ENCODE measurements at regions not wholly inside any gene's neighbourhood (a gene's known extent, or its start where the extent isn't known, plus 50 kb on each side); places are given as distances from the start of the nearest gene placed in this dataset.

DNA sequence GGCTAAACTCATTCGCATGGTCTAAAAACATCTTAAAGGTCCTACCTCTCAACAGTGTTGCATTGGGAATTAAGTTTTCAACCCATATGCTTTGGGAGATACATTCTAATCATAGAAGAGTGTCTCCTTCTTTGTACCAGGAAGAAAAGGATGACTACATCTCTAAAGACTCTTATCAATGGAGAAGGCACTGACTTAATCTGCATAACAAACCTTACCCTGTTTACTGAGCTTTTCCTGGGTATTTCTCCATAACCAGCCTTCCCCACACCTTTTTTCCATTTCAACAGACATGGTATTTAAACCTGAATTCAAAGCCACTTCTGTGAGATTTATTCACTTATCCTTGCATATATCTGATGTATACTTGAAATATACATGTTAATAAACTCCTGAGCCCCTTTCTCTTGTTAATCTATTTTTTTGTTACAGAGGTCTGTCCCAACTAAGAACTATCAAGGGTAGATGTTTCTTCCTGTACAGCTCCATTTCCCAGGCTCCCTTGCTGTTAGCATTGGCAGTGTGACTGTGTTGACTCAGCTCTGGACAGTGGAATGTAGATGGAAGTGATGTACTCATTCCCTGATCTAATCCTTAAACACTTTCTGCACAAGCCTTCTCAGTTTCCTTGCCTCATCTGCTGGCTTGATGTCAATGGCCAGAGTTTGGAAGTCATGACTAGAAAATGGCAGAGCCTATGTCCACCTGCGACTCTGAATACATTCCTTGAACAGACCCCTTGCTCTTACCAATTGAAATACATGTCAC lies 148.9 kb upstream of the CPEB2 start:
- no peak overlapping the region for H3K4me3 ChIP-seq
- H3K27ac ChIP-seq = peak overlapping the region in 1 of 21 experiments; percentile 20

DNA sequence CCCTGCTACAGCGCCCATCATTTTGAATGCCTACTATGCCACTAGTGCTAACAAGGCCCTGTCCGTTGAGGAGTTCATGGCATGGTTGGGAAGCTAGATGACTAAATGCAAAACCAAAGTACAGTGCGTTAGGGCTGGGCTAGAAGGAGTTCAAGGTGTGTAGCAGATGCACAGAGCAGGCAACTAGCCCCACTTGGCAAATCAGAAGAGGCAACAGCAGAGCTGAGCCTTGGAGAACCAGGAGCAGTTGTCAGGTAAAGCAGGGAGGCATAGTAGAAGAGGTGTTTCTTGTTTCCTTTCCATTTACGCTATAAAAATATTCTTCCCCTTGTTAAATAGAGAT lies 146.6 kb upstream of the CPEB2 start:
- H3K27ac ChIP-seq = peak overlapping the region in 17 of 21 experiments; percentile 19 to 86 (median 66)
- no peak overlapping the region for H3K4me3 ChIP-seq

DNA sequence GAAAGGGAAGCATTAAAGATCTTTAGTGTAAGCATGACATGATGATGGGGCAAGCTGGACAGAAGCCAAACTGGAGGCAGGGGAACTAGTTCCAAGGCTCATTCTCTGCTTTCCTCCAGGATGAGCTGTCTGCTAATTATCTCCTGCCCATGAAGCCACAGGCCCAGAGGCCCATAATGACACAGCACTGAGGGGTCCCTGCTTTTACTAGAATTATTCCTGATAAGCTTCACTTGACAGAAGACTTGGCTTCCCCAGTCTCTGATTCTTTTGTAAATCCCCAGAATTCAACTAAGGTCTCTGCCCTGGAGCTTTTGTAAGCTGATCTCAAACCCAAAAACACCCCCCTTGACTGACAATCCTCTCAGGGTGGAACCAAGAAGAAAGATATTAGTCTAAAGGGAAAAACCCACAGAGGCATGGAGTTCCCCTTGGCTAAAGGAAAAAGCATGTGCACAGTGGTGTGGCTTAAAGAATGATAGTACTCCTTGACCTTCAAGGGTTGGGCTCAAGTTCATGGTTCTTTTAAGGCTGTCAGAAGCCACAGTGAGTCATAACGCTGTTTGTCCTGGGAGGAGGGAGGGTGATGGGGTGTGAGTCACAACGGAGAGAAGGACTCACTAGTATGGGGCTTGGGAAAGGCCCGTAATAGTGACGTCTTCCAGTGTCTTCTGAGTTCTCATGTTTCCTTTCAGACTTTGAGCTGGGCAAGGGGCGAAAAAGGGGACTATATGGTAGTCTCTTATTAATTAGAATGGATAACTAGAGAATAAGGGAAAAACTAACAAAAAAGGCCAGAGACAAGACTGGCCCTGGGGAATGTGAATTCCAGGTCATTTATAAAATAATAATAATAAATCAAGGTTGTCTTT lies 146.0 kb upstream of the CPEB2 start:
- Histone ChIP-seq H3K27ac (peak overlapping the region in 17 of 21 experiments; percentile 19 to 86 (median 66)), H3K4me3 (no peak overlapping the region)

DNA sequence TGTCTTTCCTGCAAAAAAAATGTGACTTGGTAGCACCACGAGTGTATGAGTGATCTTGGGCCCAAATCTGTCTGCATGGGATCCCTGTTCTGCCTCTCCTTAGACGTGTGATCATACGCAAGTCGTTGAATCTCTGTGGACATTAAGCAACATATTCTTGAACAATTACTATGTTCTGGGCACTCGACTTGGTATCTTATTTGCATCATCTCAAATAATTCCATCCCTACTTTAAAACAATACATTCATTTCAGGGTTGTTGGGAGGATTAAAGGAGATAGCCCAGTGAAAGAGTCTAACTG lies 145.4 kb upstream of the CPEB2 start:
- Histone ChIP-seq H3K27ac (peak overlapping the region in 14 of 21 experiments; percentile 5 to 86 (median 62)), H3K4me3 (no peak overlapping the region)

DNA sequence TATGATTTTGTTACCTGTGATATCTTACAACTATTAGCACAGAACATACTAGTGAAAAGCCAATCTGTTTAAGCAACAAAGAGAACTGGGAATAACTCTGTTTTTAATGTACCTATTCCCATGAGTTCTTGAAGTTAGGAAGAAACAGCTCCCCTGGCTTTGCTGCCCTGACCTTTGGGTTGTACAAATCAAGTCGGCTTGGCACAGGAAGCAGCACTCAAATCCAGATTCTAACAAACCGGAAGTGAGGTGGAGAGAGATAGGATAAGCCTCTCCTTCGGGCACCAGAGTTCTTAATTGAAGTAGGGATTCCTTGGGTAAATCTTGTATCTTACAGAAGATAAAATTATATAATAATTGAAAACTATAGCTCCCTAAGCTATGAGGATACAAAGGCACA lies 144.8 kb upstream of the CPEB2 start:
- H3K4me3 ChIP-seq = no peak overlapping the region
- peak overlapping the region in 8 of 21 experiments; percentile 28 to 86 (median 74) for H3K27ac ChIP-seq

DNA sequence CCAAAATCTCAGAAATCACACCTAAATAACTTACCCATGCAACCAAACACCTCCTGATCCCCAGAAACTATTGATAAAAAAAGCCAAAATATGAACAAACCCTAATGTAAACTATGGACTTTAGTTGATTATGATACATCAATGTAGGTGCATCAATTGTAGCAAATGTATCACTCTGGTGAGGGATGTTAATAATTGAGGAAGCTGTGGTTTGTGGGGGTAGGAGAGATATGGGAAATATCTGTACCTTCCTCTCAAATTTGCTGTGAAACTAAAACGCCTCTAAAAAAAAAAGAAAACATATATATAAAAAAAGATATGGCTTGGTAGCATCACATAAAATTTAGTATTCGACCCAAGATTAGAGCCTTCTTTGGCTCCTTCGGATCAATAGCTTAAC lies 144.3 kb upstream of the CPEB2 start:
- Histone ChIP-seq H3K4me3 (no peak overlapping the region), H3K27ac (peak overlapping the region in 1 of 21 experiments; percentile 77)

DNA sequence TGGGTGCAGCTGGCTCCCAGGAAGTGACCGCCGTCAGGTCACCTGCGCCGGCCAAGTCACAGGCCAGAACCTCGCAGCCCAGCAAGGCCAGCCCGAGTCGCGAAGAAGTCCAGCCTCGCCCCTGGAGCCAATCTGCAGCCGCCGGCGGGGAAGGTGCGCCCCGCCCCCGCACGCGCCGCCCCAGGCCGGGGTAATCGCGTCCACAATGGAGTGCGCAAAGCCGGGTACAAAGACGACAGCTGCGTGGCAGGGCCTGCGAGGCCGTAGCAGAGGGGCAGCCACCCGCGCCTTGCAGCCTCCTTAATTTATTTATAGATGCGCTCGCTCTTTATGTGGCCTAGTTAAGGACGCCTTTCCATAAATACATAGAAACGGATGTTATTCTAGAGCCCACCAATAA lies 139.4 kb upstream of the CPEB2 start:
- Histone ChIP-seq H3K4me3 (no peak overlapping the region), H3K27ac (peak overlapping the region in 5 of 21 experiments; percentile 1 to 36 (median 22))

DNA sequence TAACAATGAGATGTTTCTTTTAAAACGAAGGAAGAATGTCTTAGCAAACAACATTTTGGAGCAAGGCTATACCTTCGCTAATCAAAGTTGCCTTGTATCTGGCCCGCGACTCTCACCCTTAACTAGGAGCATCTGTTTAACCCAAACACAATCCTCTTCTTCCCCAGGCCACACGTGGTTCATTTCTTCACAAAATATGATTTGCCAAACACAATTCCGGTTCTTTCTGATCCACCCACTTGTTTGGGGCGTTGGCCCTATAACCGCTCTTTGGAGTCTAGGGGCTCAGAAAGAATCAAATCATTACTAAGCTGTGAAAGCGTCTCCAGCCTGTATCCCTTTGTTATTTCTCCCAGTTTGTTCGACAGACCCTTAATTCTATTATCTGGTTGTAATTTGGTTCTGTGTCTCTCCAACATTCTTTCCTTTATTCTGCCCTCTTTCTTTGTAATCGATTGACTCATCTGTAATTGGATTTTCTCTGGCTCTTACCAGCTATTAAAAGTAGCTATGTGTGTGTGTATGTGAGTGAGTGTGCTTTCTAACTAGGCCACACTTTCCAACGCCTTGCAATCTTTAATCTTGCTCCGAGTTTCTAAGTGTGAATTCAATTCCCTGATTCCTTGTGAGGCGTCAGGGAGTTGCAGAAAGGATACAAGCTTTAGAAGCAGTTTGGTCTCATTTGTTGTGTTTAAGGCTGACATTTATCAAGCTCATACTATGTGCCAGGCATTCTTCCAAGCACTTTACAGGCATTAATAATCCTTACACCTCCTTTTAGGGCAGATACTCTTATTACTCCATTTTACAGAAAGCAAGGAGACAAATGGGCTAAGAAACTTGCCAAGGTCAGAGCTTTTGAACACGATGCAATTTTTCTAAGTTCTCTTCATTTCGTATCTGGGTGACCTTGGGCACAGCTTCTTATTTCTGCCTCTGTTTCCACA lies 138.6 kb upstream of the CPEB2 start:
- peak overlapping the region in 6 of 21 experiments; percentile 2 to 63 (median 16) for H3K27ac ChIP-seq
- no peak overlapping the region for H3K4me3 ChIP-seq

DNA sequence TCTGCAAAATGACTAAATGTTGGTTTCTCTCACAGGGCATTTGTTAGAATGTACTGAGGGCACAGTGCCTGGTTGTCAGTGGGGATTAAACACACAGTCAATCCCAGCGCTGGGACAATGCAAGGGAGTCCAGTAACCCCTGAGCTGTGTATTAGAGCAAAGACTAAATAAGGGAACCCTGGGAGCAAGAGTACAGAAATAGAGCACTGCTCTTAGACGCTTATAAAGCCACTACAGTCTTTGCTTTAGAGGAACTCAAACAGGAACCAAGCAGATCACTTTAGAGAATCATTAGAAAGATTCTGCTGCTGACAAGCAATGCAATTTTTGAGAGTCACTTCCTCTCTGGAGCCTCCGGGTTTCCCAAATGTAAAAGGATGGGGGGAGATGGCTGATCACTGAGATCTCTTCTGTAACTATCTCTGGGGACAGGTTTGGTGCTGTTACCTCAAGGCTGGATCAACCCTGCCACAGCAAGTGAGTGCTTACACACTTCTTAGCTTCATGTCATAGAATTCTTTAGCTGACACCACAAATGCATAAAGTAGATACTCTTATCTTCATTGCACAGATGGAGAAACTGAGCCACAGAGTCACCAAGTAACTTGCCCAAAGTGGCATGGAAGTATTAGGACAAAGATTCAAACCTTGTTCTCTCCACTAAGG lies 137.8 kb upstream of the CPEB2 start:
- Histone ChIP-seq H3K27ac (peak overlapping the region in 5 of 21 experiments; percentile 2 to 63 (median 12)), H3K4me3 (no peak overlapping the region)

DNA sequence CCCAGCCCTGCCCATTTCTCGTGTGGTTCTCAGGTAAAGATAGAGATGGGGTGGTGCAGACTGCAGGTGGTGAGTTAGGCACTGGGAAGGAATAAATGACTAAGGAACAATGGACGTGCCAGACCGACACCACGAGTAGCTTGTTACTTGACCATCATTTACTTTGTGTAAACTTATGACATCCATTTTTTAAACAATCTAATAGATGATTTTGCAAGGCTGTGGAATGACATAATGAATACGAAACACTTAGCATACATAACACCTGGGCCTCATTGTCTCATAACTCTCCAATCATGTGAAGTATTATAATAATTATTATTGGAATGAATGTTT lies 137.3 kb upstream of the CPEB2 start:
- Histone ChIP-seq H3K27ac (no peak overlapping the region), H3K4me3 (no peak overlapping the region)

DNA sequence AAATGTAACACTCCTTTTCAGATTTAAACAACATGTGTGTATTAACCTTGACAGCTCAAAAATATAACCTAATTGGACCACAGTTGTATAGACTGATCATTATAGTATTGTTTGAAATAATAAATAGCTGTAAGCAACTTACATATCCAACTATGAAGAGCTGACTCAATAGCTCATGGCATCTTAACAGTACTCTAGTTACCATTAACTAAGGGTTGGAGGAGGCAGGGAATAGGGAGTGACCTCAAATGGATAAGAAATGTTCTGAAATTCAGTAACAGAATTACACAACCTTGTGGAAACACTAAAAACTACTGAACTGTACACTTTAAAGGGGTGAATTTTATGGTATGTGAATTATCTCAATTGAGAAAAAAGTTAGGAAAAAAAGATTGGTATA lies 136.5 kb upstream of the CPEB2 start:
- H3K27ac ChIP-seq = no peak overlapping the region
- H3K4me3 ChIP-seq = no peak overlapping the region

DNA sequence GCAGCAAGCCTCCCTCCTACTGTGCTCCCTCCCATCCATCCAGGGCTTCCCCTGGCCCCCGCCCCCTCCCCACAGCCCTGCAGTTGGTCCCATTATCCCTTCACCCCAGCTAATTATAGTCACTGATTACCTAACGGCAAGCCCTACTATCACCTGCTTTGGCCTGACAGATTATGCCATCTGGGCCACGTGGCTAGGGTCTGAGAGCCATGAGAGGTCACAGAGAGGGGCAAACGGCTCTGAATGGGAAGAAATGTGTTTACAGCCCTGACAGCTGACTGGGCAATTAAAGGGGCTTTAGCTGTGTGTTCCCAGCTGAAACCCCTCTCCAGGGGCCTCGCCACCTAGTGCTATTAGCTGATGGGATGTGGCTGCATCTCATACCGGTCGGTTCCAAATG lies 134.4 kb upstream of the CPEB2 start:
- Histone ChIP-seq H3K4me3 (no peak overlapping the region), H3K27ac (no peak overlapping the region)

DNA sequence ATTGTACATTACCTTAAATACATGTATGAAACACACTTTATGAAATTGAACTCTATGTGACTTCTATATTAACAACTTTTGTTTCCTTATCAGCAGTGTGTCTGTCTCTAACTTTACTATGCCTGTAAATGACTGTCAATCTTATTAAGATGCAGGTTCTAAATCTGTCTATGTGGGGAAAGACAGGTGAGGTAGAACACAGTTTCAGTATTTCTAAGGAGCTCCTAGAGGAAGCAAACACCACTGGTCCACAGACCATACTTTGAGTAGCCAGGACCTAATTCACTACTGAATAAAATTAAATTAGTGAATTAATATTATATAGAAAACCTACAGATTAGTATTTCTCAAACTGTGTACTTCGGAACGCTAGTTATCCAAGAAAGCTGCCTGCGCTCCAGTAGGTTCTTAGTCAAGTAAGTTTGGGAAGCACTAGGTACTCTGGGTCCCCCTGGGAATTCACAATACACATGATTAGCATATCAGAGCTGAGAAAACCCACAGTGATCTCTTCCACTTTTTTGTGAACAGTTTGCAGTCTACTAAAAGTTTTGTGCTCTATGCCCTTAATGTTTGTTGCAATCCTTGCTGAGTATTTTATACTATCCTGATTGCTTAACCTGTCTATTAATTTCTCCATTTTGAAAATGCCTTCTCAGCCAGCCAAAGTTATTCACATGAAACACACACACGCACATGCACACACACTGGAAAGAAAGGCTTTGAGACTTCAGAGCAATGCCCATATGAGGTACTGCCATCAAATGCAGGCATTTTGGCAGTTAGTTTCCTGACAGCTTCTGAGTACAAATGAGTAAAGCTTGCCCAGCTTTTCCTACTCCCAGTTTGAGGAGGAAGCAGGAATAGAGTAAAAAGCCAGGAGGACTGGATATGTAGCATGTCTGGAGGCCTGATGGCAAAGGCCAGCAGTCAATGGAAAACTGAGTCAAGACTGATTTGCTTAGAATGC lies 133.6 kb upstream of the CPEB2 start:
- Histone ChIP-seq H3K4me3 (no peak overlapping the region), H3K27ac (no peak overlapping the region)

DNA sequence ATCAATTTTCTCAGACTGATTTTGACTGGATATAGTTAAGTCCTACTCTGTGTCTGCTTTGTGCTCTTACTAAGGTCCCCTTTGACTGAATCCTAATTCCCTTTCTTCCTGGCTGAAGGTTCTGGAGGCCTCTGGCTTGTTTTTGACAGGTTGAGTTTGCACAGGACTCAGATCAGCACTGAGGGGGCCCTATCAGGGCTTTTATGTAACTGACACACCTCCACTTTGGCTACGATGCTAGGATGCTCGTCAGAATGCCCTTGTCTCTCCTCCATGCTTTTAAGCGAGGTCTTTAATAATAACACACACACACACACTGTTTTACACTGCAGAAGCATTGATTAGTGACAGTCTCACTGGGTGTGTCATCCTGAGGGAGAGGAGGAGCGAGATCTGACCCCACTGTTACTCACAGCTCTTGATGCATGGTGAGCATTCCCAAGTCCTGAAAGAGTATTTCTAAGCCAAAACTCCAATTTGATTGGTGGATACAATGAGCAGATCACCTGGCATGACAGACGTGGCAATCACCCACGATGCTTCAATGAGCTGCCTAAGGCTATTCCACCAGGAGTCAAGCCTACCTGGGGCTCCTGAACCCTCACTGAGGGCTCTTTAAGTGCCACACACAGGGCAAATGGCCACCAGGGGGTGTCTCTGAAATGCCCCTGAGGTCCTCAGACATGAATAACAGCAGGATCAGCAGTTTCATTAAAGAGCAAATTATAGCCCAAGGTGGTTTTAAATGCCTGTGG lies 130.4 kb upstream of the CPEB2 start:
- H3K4me3 ChIP-seq = no peak overlapping the region
- H3K27ac ChIP-seq = no peak overlapping the region

DNA sequence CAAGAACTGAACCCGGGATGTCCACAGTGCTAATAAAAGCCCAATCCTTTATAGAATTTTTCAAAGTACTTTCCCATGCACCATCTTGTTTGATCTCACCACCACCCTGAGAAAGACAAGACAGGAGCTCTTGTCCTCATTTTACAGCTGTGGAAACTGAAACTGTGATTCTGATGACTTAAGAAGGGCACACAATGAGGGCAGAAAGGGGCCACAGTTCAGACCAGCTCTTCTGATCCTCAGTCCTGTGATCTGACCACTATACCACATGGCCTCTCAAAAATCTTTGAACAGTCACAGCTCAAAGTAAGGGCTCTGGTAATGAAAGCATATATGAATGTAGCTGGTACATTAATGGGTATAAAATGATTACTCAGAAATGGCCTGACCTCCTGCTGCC lies 127.3 kb upstream of the CPEB2 start:
- Histone ChIP-seq H3K4me3 (no peak overlapping the region), H3K27ac (no peak overlapping the region)

DNA sequence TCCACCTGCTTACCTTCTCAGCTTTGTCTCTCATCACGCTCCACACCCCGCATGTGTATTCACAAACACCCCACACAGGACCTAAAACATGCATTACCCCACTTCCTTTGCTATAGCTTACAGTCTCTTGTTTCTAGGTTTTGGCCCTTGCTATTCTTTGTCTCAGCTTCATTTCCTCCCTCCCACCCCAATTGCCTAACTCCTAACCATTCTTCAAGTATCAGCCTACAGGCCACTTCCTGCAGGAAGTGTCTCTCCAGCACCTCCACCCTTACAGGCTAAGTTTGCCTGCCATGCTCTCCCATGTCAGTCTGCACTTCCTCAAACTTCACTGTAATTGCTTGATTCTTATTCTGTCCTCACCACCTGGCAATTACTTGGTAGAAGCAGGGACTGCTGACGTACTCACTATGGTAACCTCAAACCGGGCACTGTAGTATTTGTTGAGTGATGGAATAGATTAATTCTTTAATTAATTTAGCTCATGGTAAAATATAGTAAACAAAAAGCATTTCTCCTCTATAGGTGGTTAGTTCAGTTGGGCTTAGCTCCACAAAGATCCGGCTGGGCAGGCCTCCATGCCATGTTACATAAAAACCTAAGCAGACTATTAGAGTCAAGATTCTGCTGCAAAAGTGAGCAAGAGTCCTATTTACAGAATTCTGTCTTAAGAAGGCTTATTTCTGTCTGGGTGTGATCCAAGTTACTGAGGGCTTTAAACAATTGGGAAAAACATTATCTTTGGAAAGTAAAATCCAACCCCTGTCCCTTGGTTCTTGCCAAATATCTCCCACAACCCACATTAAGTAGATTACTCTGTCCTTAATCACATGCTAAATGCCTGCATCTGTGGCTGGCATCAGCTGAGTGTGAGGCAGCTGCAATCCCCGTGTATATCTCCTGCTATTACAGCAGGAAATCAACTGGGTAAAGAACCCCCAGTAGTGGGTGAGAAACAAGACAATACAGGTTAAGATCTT lies 124.7 kb upstream of the CPEB2 start:
- Histone ChIP-seq H3K27ac (peak overlapping the region in 14 of 21 experiments; percentile 1 to 69 (median 44)), H3K4me3 (no peak overlapping the region)

DNA sequence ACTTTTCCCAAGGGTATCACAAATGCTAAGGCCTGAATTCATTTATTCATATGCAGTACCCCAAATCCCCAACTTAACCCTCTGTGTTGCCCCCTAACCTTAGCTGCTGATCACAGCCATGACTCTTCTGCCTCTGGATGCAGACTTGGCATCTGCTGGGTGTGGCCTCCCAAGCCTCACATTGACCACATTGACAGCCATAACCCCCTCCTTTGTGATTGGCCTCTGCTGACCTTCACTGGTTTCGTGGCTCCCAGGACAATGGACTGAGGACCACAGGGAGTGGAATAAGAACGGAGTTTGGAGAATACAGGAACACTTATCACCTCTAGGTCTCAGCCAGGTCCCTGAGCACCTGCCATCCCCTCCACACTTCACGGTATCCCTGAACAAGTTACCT lies 123.6 kb upstream of the CPEB2 start:
- Histone ChIP-seq H3K4me3 (no peak overlapping the region), H3K27ac (peak overlapping the region in 10 of 21 experiments; percentile 0 to 69 (median 60))

All from skin epidermis (tissue), 12 donors.